ENCODE measurements at regions not wholly inside any gene's neighbourhood (a gene's known extent, or its start where the extent isn't known, plus 50 kb on each side); places are given as distances from the start of the nearest gene placed in this dataset.

GRCh38 chr15:36108541-36108940 lies 470.9 kb upstream of the CDIN1 start:
- in situ Hi-C loops (cut with MboI; ENCODE audit: low sequenced_read_pairs) (no loop called here), dilution Hi-C loops (cut with HindIII; ENCODE audit: low sequenced_read_pairs, unreplicated experiment) (no loop called here), intact Hi-C loops (cut with micrococcal nuclease) (no loop called here)
- no peak overlapping the region for H2BK20ac ChIP-seq (ENCODE audit: low read depth, low read length)
- no peak for TF ChIP-seq MXI1 (IDR thresholded peaks at IDR 0.05; ENCODE audit: borderline replicate concordance, low read depth, low read length)
- TF ChIP-seq MAZ (IDR thresholded peaks at IDR 0.05; ENCODE audit: borderline replicate concordance, low read depth, low read length) = no peak
- no peak for TF ChIP-seq RFX5 (IDR thresholded peaks at IDR 0.05; ENCODE audit: low read depth, low read length)
- no peak for TF ChIP-seq CEBPB (IDR thresholded peaks at IDR 0.05; ENCODE audit: low read depth, low read length)
- no peak for TF ChIP-seq CHD1 (IDR thresholded peaks at IDR 0.05; ENCODE audit: low read depth, low read length)
- TF ChIP-seq RAD21 (IDR thresholded peaks at IDR 0.05; ENCODE audit: low read length) = no peak
- no peak for TF ChIP-seq SMC3 (IDR thresholded peaks at IDR 0.05; ENCODE audit: low read depth, low read length)
- no peak for TF ChIP-seq FOS (IDR thresholded peaks at IDR 0.05; ENCODE audit: low read depth, low read length)
- no peak for TF ChIP-seq USF2 (IDR thresholded peaks at IDR 0.05; ENCODE audit: low read depth, low read length)
- TF ChIP-seq RCOR1 (IDR thresholded peaks at IDR 0.05; ENCODE audit: insufficient replicate concordance, low read length) = no peak
- no peak overlapping the region for H3K18ac ChIP-seq (ENCODE audit: low read depth, low read length)
- DNase-seq (no peak), ATAC-seq (ENCODE audit: low read depth) (no peak)
- no peak overlapping the region for H4K8ac ChIP-seq (ENCODE audit: low read depth in 2 of 2, low read length in 2 of 2)
- no peak overlapping the region for H3K27ac ChIP-seq (ENCODE audit: insufficient read depth, low read length)
- no peak overlapping the region for H4K91ac ChIP-seq (ENCODE audit: insufficient read depth, low read depth, low read length)
- H3K14ac ChIP-seq (replicated peaks; ENCODE audit: low read depth, low read length) = no peak overlapping the region
- H3K9me1 ChIP-seq (ENCODE audit: insufficient read depth, low read length) = no peaks in the 10 kb centered on the region
- no CpG with 5 or more reads among the region's 2 CpGs for WGBS, 2 experiments (ENCODE audit: extremely low coverage in 2 of 2, insufficient read length in 1 of 2)
- H4K5ac ChIP-seq (ENCODE audit: low read depth, low read length) = no peak overlapping the region
- BruUV-seq (replicated peaks) = no TSS peak
- H4K20me1 ChIP-seq (ENCODE audit: insufficient read depth, low read length) = no peaks in the 10 kb centered on the region
- H2AK5ac ChIP-seq (ENCODE audit: low read depth, low read length) = no peak overlapping the region
- H2BK5ac ChIP-seq (ENCODE audit: low read depth, low read length, poor library complexity, severe bottlenecking) = no peak overlapping the region
- no peak overlapping the region for H3K4me2 ChIP-seq (ENCODE audit: low read depth, low read length)
- H2AFZ ChIP-seq (replicated peaks; ENCODE audit: low read length, poor library complexity) = no peak overlapping the region
- H3K23ac ChIP-seq (ENCODE audit: low read depth, low read length) = no peak overlapping the region
- CTCF ChIA-PET = no interaction called here
- no peak overlapping the region for H3K56ac ChIP-seq (ENCODE audit: extremely low read depth, insufficient read depth, low read length)
- H3K9me3 ChIP-seq (ENCODE audit: control insufficient read depth, insufficient read depth, low read length) = no peaks in the 10 kb centered on the region
- H3K4me1 ChIP-seq (ENCODE audit: control insufficient read depth, insufficient read depth, low read length) = peaks cover 2% of the 10 kb centered on the region; the same call in 1 of the 2 replicates
- H2BK120ac ChIP-seq (ENCODE audit: low read depth, low read length) = no peak overlapping the region
- H3K9ac ChIP-seq (ENCODE audit: low read depth, low read length) = no peak overlapping the region
- H3K36me3 ChIP-seq (ENCODE audit: control insufficient read depth, insufficient read depth, low read length) = no peaks in the 10 kb centered on the region
- POLR2A ChIA-PET (ENCODE audit: unreplicated experiment) = no interaction called here
- H3K27me3 ChIP-seq (ENCODE audit: control insufficient read depth, insufficient read depth, low read length) = no peaks in the 10 kb centered on the region
- no peak overlapping the region for H3K4ac ChIP-seq (ENCODE audit: low read depth, low read length)
- H3K4me3 ChIP-seq (ENCODE audit: insufficient read depth, low read depth, low read length) = no peak overlapping the region
- H3K79me1 ChIP-seq (ENCODE audit: low read depth in 1 of 2, low read length in 2 of 2) = no peaks in the 10 kb centered on the region
- no peak overlapping the region for H2BK15ac ChIP-seq (ENCODE audit: low read depth, low read length)
- H2AK9ac ChIP-seq (replicated peaks; ENCODE audit: low read depth, low read length, poor library complexity) = no peak overlapping the region

Data from IMR-90 (cell line).